Endothelial cell (in vitro differentiated cells): ENCODE measurements at regions not wholly inside any gene's neighbourhood (a gene's known extent, or its start where the extent isn't known, plus 50 kb on each side); places are given as distances from the start of the nearest gene placed in this dataset.

Source experiments
- DNase-seq: peaks from one replicate; pipeline ENCODE4 v3.0.0; 2021; ENCODE audit warnings: low spot score
- H3K27ac Mint-ChIP-seq: one replicate; pipeline ENCODE4 v1.8.0; 2021; ENCODE audit warnings: mixed read lengths, inconsistent platforms; ENCODE audit not compliant: unreplicated experiment
- H3K27me3 Mint-ChIP-seq: one replicate; pipeline ENCODE4 v1.8.0; 2021; ENCODE audit warnings: mild to moderate bottlenecking, moderate library complexity, mixed read lengths, inconsistent platforms; ENCODE audit not compliant: unreplicated experiment
- H3K36me3 Mint-ChIP-seq: one replicate; pipeline ENCODE4 v1.8.0; 2021; ENCODE audit warnings: mild to moderate bottlenecking, low read depth, mixed read lengths, inconsistent platforms; ENCODE audit not compliant: unreplicated experiment
- H3K4me1 Mint-ChIP-seq: one replicate; pipeline ENCODE4 v1.8.0; 2021; ENCODE audit warnings: mild to moderate bottlenecking, mixed read lengths, inconsistent platforms; ENCODE audit not compliant: unreplicated experiment
- H3K4me3 Mint-ChIP-seq: one replicate; pipeline ENCODE4 v1.8.0; 2021; ENCODE audit warnings: mild to moderate bottlenecking, mixed read lengths, inconsistent platforms; ENCODE audit not compliant: unreplicated experiment
- H3K9me3 Mint-ChIP-seq: one replicate; pipeline ENCODE4 v1.8.0; 2021; ENCODE audit warnings: mixed read lengths, inconsistent platforms; ENCODE audit not compliant: unreplicated experiment
- TF ChIP-seq, protein P1 (sequence below): fragments of 200-600 bp; sonication (generic); IDR thresholded peaks from one replicate; pipeline ENCODE4 v1.5.0; 2021; ENCODE audit warnings: antibody characterized with exemption; ENCODE audit not compliant: unreplicated experiment

DNA sequence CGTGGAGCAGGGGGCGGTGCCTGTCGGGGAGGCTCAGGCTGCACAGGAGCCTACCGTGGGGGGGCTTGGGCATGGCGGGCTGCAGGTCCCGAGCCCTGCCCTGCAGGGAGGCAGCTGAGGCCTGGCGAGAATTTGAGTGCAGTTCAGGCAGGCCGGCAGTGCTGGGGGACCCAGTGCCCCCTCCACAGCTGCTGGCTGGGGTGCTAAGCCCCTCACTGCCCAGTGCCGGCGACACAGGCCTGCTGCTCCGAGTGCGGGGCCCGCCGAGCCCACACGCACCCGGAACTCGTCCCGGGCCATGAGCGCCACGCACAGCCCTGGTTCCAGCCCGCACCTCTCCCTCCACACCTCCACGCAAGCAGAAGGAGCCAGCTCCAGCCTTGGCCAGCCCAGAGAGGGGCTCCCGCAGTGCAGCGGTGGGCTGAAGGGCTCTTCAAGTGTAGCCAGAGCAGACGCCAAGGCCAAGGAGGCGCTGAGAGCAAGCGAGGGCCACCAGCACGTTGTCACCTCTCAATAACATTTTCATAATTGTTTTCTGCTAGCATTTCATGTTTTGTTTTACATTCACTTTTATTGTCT, 1378.9 kb upstream of the CELF4 start:
- TF ChIP-seq, protein P1, sequence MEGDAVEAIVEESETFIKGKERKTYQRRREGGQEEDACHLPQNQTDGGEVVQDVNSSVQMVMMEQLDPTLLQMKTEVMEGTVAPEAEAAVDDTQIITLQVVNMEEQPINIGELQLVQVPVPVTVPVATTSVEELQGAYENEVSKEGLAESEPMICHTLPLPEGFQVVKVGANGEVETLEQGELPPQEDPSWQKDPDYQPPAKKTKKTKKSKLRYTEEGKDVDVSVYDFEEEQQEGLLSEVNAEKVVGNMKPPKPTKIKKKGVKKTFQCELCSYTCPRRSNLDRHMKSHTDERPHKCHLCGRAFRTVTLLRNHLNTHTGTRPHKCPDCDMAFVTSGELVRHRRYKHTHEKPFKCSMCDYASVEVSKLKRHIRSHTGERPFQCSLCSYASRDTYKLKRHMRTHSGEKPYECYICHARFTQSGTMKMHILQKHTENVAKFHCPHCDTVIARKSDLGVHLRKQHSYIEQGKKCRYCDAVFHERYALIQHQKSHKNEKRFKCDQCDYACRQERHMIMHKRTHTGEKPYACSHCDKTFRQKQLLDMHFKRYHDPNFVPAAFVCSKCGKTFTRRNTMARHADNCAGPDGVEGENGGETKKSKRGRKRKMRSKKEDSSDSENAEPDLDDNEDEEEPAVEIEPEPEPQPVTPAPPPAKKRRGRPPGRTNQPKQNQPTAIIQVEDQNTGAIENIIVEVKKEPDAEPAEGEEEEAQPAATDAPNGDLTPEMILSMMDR = no peak

DNA sequence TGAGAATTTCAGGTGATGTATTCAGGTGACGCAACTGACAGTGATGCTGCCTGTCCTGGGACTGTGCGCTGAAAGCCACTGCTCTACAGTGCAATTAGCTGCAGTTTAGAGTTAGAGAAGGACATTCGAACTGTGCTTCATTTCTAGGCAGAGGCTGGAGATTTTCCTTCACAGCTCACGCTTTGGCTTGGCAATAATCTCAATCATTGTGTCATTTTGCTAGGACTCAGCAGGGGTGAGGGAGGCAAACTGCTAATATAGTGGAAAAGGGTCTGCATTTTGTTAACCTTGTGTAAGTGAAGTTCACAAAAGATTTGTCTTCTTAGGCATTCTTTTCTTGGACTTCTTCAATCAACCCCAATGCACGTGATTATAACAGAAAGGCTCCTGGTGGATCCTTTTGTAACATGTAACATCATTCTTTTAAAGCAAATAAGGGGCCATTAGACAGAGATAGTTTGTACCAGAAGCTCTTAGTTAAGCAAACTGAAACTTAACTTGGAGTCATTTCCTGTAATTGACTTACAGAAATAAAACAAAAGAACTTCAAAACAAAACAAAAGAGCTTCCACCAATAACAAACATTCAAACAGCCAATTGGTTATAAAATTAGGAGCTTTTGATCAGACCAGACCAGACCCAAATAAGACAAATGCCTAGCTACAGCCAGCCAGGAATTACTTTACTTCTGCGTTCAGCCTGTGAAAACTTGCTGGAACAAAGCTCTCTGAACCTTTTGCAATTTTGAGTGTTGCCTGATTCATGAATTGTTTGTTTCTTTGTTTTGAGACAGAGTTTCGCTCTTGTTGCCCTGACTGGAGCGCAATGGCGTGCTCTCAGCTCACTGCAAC, 1376.3 kb upstream of the CELF4 start:
- Mint-ChIP-seq H3K4me1 (no peaks in the 10 kb centered on the region), H3K27ac (no peak overlapping the region), H3K9me3 (no peaks in the 10 kb centered on the region), H3K4me3 (no peak overlapping the region), H3K27me3 (no peaks in the 10 kb centered on the region), H3K36me3 (no peaks in the 10 kb centered on the region)
- TF ChIP-seq, protein P1 = no peak
- DNase-seq = no peak

More for the DNA sequence above, 1378.9 kb upstream of the CELF4 start:
- H3K27ac Mint-ChIP-seq = no peak overlapping the region
- no peaks in the 10 kb centered on the region for H3K9me3 Mint-ChIP-seq
- H3K4me1 Mint-ChIP-seq = no peaks in the 10 kb centered on the region
- no peaks in the 10 kb centered on the region for H3K36me3 Mint-ChIP-seq
- H3K4me3 Mint-ChIP-seq = no peak overlapping the region
- DNase-seq = no peak
- H3K27me3 Mint-ChIP-seq = no peaks in the 10 kb centered on the region

DNA sequence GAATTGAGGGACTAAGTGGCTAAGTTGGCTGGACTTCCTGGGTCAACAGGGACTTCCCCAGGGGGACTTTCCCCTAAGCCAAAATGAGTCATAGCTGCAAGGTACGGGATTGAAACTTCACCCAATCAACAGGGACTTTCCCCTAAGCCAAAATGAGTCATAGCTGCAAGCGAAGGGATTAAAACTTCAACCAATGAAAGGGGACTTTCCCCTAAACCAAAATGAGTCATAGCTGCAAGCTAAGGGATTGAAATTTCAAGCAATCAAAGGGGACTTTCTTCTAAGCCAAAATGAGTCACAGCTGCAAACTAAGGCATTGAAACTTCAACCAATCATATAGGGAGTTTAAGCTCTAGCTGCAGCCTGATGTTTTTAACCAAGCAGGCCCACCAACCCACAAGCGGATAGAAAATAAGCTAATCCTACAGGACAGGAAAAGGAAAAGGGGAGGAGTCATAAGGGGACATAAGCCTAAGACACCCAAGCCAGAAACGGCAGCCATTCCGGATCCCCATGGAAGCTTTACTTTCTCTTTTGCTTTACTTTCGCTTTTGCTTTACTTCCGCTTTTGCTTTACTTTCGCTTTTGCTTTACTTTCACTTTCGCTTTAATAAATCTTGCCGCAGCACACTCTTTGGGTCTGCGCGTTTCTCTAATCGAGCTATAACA, 1375.4 kb upstream of the CELF4 start:
- TF ChIP-seq, protein P1 = no peak
- DNase-seq = no peak
- no peaks in the 10 kb centered on the region for H3K27me3 Mint-ChIP-seq
- H3K4me1 Mint-ChIP-seq = no peaks in the 10 kb centered on the region
- no peak overlapping the region for H3K4me3 Mint-ChIP-seq
- no peaks in the 10 kb centered on the region for H3K36me3 Mint-ChIP-seq
- H3K9me3 Mint-ChIP-seq = no peaks in the 10 kb centered on the region
- no peak overlapping the region for H3K27ac Mint-ChIP-seq

DNA sequence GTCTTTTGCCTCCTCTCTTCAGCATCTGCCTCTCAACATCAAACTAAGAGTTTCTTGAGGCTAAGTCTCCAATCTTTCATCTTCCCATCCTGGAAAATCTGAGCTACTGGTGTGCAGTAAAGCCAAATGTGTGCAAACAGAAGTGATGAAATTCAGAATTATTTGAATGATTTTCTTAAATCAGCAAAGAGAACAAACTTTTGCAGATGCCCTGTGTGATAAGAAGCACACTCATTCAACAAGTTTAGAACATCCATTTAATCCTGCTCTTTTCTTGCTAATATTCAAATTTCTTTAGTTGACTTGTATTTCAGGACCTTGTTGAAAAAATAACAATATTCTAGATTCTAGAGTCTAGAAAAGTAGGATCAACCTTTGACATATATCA, 1374.9 kb upstream of the CELF4 start:
- Mint-ChIP-seq H3K4me1 (no peaks in the 10 kb centered on the region), H3K36me3 (no peaks in the 10 kb centered on the region), H3K27me3 (no peaks in the 10 kb centered on the region), H3K27ac (no peak overlapping the region), H3K4me3 (no peak overlapping the region), H3K9me3 (no peaks in the 10 kb centered on the region)
- TF ChIP-seq, protein P1 = no peak
- DNase-seq = no peak
